HG03139 (cell line): ENCODE measurements at regions not wholly inside any gene's neighbourhood (a gene's known extent, or its start where the extent isn't known, plus 50 kb on each side); places are given as distances from the start of the nearest gene placed in this dataset.

ENCODE experiments used
- ATAC-seq: cut with Tn5 transposase; IDR thresholded peaks from one replicate; pipeline ENCODE4 v1.9.1; 2021; ENCODE audit not compliant: unreplicated experiment

GRCh38 chr9:18331808-18332209 is 142.1 kb upstream of the ADAMTSL1 start:
- no peak for ATAC-seq

GRCh38 chr9:18333157-18333556 is 140.8 kb upstream of the ADAMTSL1 start:
- ATAC-seq: no peak

GRCh38 chr9:18335825-18336224 is 138.1 kb upstream of the ADAMTSL1 start:
- no peak for ATAC-seq

GRCh38 chr9:18338042-18338441 is 135.9 kb upstream of the ADAMTSL1 start:
- no peak for ATAC-seq

- ATAC-seq: no peak
These were observed 130.2 kb upstream of the ADAMTSL1 start for GRCh38 chr9:18343784-18344183.

- ATAC-seq: no peak
These were observed 127.2 kb upstream of the ADAMTSL1 start for GRCh38 chr9:18346745-18347144.

- no peak for ATAC-seq
These were observed 126.4 kb upstream of the ADAMTSL1 start for GRCh38 chr9:18347386-18348082.

GRCh38 chr9:18348083-18348475 is 125.9 kb upstream of the ADAMTSL1 start:
- no peak for ATAC-seq

- no peak for ATAC-seq
These were observed 124.4 kb upstream of the ADAMTSL1 start for GRCh38 chr9:18349530-18349929.

- no peak for ATAC-seq
These were observed 123.9 kb upstream of the ADAMTSL1 start for GRCh38 chr9:18350036-18350435.

- ATAC-seq: no peak
These were observed 122.9 kb upstream of the ADAMTSL1 start for GRCh38 chr9:18350995-18351595.

- ATAC-seq: no peak
These were observed 121.2 kb upstream of the ADAMTSL1 start for GRCh38 chr9:18352711-18353110.

GRCh38 chr9:18353473-18353872 is 120.5 kb upstream of the ADAMTSL1 start:
- ATAC-seq: no peak

- ATAC-seq: no peak
These were observed 116.6 kb upstream of the ADAMTSL1 start for GRCh38 chr9:18357321-18357720.

GRCh38 chr9:18358325-18358724 is 115.6 kb upstream of the ADAMTSL1 start:
- no peak for ATAC-seq

- ATAC-seq: no peak
These were observed 114.6 kb upstream of the ADAMTSL1 start for GRCh38 chr9:18359335-18359734.

- no peak for ATAC-seq
These were observed 113.9 kb upstream of the ADAMTSL1 start for GRCh38 chr9:18360005-18360404.

GRCh38 chr9:18361646-18362045 is 112.3 kb upstream of the ADAMTSL1 start:
- ATAC-seq: no peak

- ATAC-seq: no peak
These were observed 111.8 kb upstream of the ADAMTSL1 start for GRCh38 chr9:18362166-18362565.

- ATAC-seq: no peak
These were observed 110.9 kb upstream of the ADAMTSL1 start for GRCh38 chr9:18362901-18363685.

- ATAC-seq: no peak
These were observed 108.3 kb upstream of the ADAMTSL1 start for GRCh38 chr9:18365651-18366050.

- no peak for ATAC-seq
These were observed 107.8 kb upstream of the ADAMTSL1 start for GRCh38 chr9:18366184-18366583.
